OCI-LY3 (cell line): ENCODE measurements at regions not wholly inside any gene's neighbourhood (a gene's known extent, or its start where the extent isn't known, plus 50 kb on each side); places are given as distances from the start of the nearest gene placed in this dataset.

Source experiments
- H2AFZ ChIP-seq: fragments of 200-600, 300-600 bp; shearing (Covaris generic); 2 replicates; pipeline ENCODE4 v1.6.0; 2014; ENCODE audit warnings: antibody characterized with exemption, low read depth, low read length
- H3K27ac ChIP-seq: fragments of 200-600, 300-600 bp; sonication (generic); 2 replicates; pipeline ENCODE4 v1.5.1; 2014; ENCODE audit warnings: mild to moderate bottlenecking, low read length, moderate library complexity, mixed read lengths
- H3K27me3 ChIP-seq: fragments of 200-600, 300-600 bp; sonication (generic); 2 replicates; pipeline ENCODE4 v1.6.1; 2014; ENCODE audit warnings: low read depth, low read length, mixed read lengths
- H3K36me3 ChIP-seq: fragments of 200-600, 300-600 bp; sonication (generic); replicated peaks from 2 replicates; pipeline ENCODE3; 2014; ENCODE audit warnings: low read depth, low read length, mixed read lengths
- H3K4me1 ChIP-seq: fragments of 300-600, 200-600 bp; sonication (generic); 2 replicates; pipeline ENCODE4 v1.6.1; 2014; ENCODE audit warnings: low read length, mixed read lengths
- H3K4me2 ChIP-seq: fragments of 200-600, 300-600 bp; sonication (generic); 2 replicates; pipeline ENCODE4 v1.6.1; 2014; ENCODE audit warnings: low read length, mixed read lengths
- H3K4me3 ChIP-seq: fragments of 300-600, 200-600 bp; sonication (generic); 2 replicates; pipeline ENCODE4 v1.5.1; 2014; ENCODE audit warnings: antibody characterized with exemption, mild to moderate bottlenecking, low read length, moderate library complexity
- H3K79me2 ChIP-seq: fragments of 300-600, 200-600 bp; shearing (Covaris generic); 2 replicates; pipeline ENCODE4 v1.6.1; 2014; ENCODE audit warnings: mild to moderate bottlenecking, low read length, mixed read lengths
- H3K9ac ChIP-seq: fragments of 300-600, 200-600 bp; shearing (Covaris generic); 2 replicates; pipeline ENCODE4 v1.6.0; 2014; ENCODE audit warnings: mild to moderate bottlenecking, low read length, moderate library complexity
- H3K9me3 ChIP-seq: fragments of 200-600, 300-600 bp; shearing (Covaris generic); 2 replicates; pipeline ENCODE4 v1.6.1; 2014; ENCODE audit warnings: low read length, mixed read lengths; ENCODE audit not compliant: insufficient read depth
- H4K20me1 ChIP-seq: fragments of 200-600, 300-600 bp; sonication (generic); 2 replicates; pipeline ENCODE4 v1.6.1; 2016; ENCODE audit warnings: low read length, mixed read lengths; ENCODE audit not compliant: insufficient read depth
- CTCF ChIP-seq: fragments of 200-600, 300-600 bp; sonication (generic); IDR thresholded peaks from 2 replicates; pipeline ENCODE4 v1.5.1; 2014; ENCODE audit warnings: antibody characterized with exemption, low read length, low read depth
- EZH2phosphoT487 ChIP-seq: fragments of 200-600 bp; shearing (Covaris generic); IDR thresholded peaks from 2 replicates; pipeline ENCODE4 v1.6.1; 2018; ENCODE audit warnings: antibody characterized with exemption, mixed run types, low read depth

DNA sequence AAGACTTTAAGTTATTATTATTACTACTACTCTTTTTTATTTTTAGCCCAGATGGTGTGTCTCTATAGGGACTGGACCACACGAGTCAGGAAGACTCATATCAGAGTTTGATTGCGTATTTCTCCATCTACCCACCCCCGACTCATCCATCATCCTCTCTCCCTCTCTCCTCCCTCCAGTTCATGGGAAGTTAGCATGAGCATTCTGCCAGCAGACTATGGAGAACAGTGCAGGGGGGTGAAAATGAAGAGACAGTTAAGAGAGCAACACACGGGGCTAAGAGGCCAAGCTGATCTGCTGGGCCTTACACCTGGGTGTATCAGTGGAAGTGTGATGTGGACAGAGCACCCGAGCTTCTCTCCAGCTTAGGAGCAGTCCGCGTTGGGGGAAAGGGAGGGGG is 95.0 kb downstream of the UQCRFS1 start:
- Histone ChIP-seq H3K9me3 (no peaks in the 10 kb centered on the region), H3K79me2 (no peaks in the 10 kb centered on the region), H3K27me3 (peaks cover 8% of the 10 kb centered on the region; the same call in 1 of the 2 replicates), H4K20me1 (no peaks in the 10 kb centered on the region), H3K36me3 (no peaks in the 10 kb centered on the region), H2AFZ (no peak overlapping the region), H3K4me3 (no peak overlapping the region), H3K4me1 (no peaks in the 10 kb centered on the region), H3K27ac (no peak overlapping the region), H3K4me2 (no peak overlapping the region), H3K9ac (no peak overlapping the region)
- TF ChIP-seq EZH2phosphoT487 (no peak), CTCF (no peak)

DNA sequence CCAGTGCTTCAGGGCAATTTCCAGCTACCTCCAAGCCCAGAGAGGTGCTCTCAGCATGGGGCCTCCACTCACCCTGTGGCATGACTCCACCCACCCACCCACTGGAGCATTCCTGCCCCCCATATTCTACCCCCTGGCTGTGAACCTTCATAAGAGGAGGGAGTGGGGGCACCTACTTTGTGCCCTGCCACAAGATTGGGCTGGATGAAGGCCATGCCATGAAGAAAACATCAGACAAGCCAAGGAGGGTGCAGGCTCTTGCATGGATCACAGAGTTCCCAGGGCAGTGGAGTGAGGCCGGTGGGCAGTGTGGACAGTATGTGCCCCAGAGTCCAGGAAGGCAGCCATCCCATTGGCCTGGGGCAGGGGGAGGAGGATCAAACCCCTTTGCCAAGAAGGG is 97.8 kb downstream of the UQCRFS1 start:
- Histone ChIP-seq H2AFZ (no peak overlapping the region), H3K36me3 (no peaks in the 10 kb centered on the region), H3K9me3 (no peaks in the 10 kb centered on the region), H4K20me1 (no peaks in the 10 kb centered on the region), H3K4me3 (no peak overlapping the region), H3K4me2 (no peak overlapping the region), H3K4me1 (no peaks in the 10 kb centered on the region), H3K27ac (no peak overlapping the region), H3K9ac (no peak overlapping the region), H3K79me2 (no peaks in the 10 kb centered on the region), H3K27me3 (peaks cover 19% of the 10 kb centered on the region; the same call in 1 of the 2 replicates)
- TF ChIP-seq EZH2phosphoT487 (no peak), CTCF (no peak)

GRCh38 chr19:29113838-29114237 is 99.1 kb downstream of the UQCRFS1 start:
- Histone ChIP-seq H3K9me3 (no peaks in the 10 kb centered on the region), H3K79me2 (no peaks in the 10 kb centered on the region), H4K20me1 (no peaks in the 10 kb centered on the region), H3K4me3 (no peak overlapping the region), H3K4me2 (no peak overlapping the region), H3K36me3 (no peaks in the 10 kb centered on the region), H3K27me3 (peaks cover 22% of the 10 kb centered on the region; the same call in 1 of the 2 replicates), H3K9ac (no peak overlapping the region), H3K4me1 (no peaks in the 10 kb centered on the region), H3K27ac (no peak overlapping the region), H2AFZ (no peak overlapping the region)
- TF ChIP-seq EZH2phosphoT487 (no peak), CTCF (no peak)

DNA sequence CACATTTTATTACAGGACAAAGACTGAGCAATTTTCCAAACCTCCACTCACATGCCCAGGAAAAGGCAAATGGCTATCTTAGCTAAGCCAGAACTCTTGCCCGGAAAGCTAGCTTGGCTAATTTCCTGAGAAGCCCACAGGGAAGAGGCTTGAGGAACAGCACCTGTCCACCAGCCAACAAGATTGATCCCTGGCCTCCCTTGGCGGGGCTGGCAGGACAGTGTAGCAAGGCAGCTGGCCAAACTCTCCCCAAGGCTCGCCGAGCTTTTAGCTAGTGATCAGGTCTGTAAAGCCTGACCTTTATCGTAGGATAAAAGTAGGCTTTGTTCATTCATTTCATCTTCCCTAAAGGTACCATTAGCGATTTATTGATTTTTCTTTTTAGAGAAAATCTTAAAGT is 101.4 kb downstream of the UQCRFS1 start:
- Histone ChIP-seq H3K9me3 (no peaks in the 10 kb centered on the region), H3K9ac (no peak overlapping the region), H3K27me3 (peaks cover 18% of the 10 kb centered on the region; the same call in 1 of the 2 replicates), H3K79me2 (no peaks in the 10 kb centered on the region), H3K4me2 (no peak overlapping the region), H2AFZ (no peak overlapping the region), H3K36me3 (no peaks in the 10 kb centered on the region), H3K27ac (no peak overlapping the region), H3K4me1 (no peaks in the 10 kb centered on the region), H3K4me3 (no peak overlapping the region), H4K20me1 (no peaks in the 10 kb centered on the region)
- TF ChIP-seq CTCF = no peak
- TF ChIP-seq EZH2phosphoT487 = no peak
